Osteoblast (primary cell): ENCODE measurements at regions not wholly inside any gene's neighbourhood (a gene's known extent, or its start where the extent isn't known, plus 50 kb on each side); places are given as distances from the start of the nearest gene placed in this dataset.

Experiments
- DNase-seq: peaks from one replicate; pipeline ENCODE4 v3.0.0; 2011; ENCODE audit warnings: low spot score, mixed read lengths; ENCODE audit not compliant: insufficient read length; ENCODE audit errors: missing footprints
- H2AFZ ChIP-seq: 2 replicates; pipeline ENCODE4 v1.6.0; 2011; ENCODE audit warnings: mild to moderate bottlenecking, low read length
- H3K27ac ChIP-seq: 2 replicates; pipeline ENCODE4 v1.5.1; 2011; ENCODE audit warnings: mild to moderate bottlenecking, low read depth, low read length, moderate library complexity
- H3K27me3 ChIP-seq: 2 replicates; pipeline ENCODE4 v1.6.0; 2012; ENCODE audit warnings: mild to moderate bottlenecking, control low read depth, inconsistent platforms, low read length, moderate library complexity; ENCODE audit not compliant: insufficient read depth
- H3K36me3 ChIP-seq: 2 replicates; pipeline ENCODE4 v1.5.1; 2011; ENCODE audit warnings: mild to moderate bottlenecking, low read length, control low read depth, moderate library complexity; ENCODE audit not compliant: insufficient read depth
- H3K4me1 ChIP-seq: 2 replicates; pipeline ENCODE4 v1.5.1; 2011; ENCODE audit warnings: mild to moderate bottlenecking, low read length, control low read depth, moderate library complexity; ENCODE audit not compliant: insufficient read depth
- H3K4me2 ChIP-seq: 2 replicates; pipeline ENCODE4 v1.6.0; 2011; ENCODE audit warnings: mild to moderate bottlenecking, low read length; ENCODE audit not compliant: insufficient read depth
- H3K4me3 ChIP-seq: fragments of 200-600 bp; sonication (generic); 3 replicates; pipeline ENCODE4 v1.5.1; 2012; ENCODE audit warnings: mild to moderate bottlenecking, low read length, inconsistent platforms; ENCODE audit not compliant: insufficient read depth
- H3K79me2 ChIP-seq: 2 replicates; pipeline ENCODE4 v1.6.0; 2012; ENCODE audit warnings: mild to moderate bottlenecking, low read length, control low read depth, inconsistent platforms; ENCODE audit not compliant: insufficient read depth
- H3K9me3 ChIP-seq: 2 replicates; pipeline ENCODE4 v1.5.1; 2011; ENCODE audit warnings: low read depth, low read length, control low read depth
- H4K20me1 ChIP-seq: 2 replicates; pipeline ENCODE4 v1.6.0; 2012; ENCODE audit warnings: mild to moderate bottlenecking, low read length, control low read depth; ENCODE audit not compliant: insufficient read depth
- CTCF ChIP-seq: IDR thresholded peaks from 2 replicates; pipeline ENCODE4 v1.5.1; 2011; ENCODE audit warnings: mild to moderate bottlenecking, low read depth, low read length, moderate library complexity; ENCODE audit errors: extremely low read depth

- H3K27ac ChIP-seq, result no peak overlapping the region
- H2AFZ ChIP-seq, result no peak overlapping the region
- no peaks in the 10 kb centered on the region for H3K36me3 ChIP-seq
- H3K4me1 ChIP-seq, result no peaks in the 10 kb centered on the region
- no peak for DNase-seq
- H3K79me2 ChIP-seq, result no peaks in the 10 kb centered on the region
- no peaks in the 10 kb centered on the region for H4K20me1 ChIP-seq
- no peaks in the 10 kb centered on the region for H3K9me3 ChIP-seq
- no peak overlapping the region for H3K4me3 ChIP-seq
- H3K4me2 ChIP-seq, result no peak overlapping the region
- TF ChIP-seq CTCF, result no peak
- H3K27me3 ChIP-seq, result no peaks in the 10 kb centered on the region
Measured at GRCh38 chr10:125289461-125289860, 129.1 kb upstream of the CTBP2 start.

- Histone ChIP-seq H3K4me3 (no peak overlapping the region), H3K4me1 (no peaks in the 10 kb centered on the region), H3K4me2 (no peak overlapping the region), H2AFZ (no peak overlapping the region), H3K27me3 (peaks cover 5% of the 10 kb centered on the region), H3K9me3 (no peaks in the 10 kb centered on the region), H4K20me1 (no peaks in the 10 kb centered on the region), H3K79me2 (no peaks in the 10 kb centered on the region), H3K27ac (no peak overlapping the region), H3K36me3 (no peaks in the 10 kb centered on the region)
- DNase-seq, result peak; percentile 50
- TF ChIP-seq CTCF, result no peak
Measured at GRCh38 chr10:125284875-125285597, 124.7 kb upstream of the CTBP2 start.

GRCh38 chr10:125283836-125284614 lies 123.7 kb upstream of the CTBP2 start:
- Histone ChIP-seq H3K27me3 (peaks cover 9% of the 10 kb centered on the region), H4K20me1 (no peaks in the 10 kb centered on the region), H3K4me3 (no peak overlapping the region), H2AFZ (no peak overlapping the region), H3K9me3 (no peaks in the 10 kb centered on the region), H3K27ac (no peak overlapping the region), H3K4me1 (no peaks in the 10 kb centered on the region), H3K36me3 (no peaks in the 10 kb centered on the region), H3K4me2 (no peak overlapping the region), H3K79me2 (no peaks in the 10 kb centered on the region)
- DNase-seq, result no peak
- TF ChIP-seq CTCF, result no peak

GRCh38 chr10:125283191-125283835 lies 123.0 kb upstream of the CTBP2 start:
- H3K79me2 ChIP-seq, result no peaks in the 10 kb centered on the region
- H3K27me3 ChIP-seq, result peaks cover 9% of the 10 kb centered on the region
- no peaks in the 10 kb centered on the region for H4K20me1 ChIP-seq
- no peaks in the 10 kb centered on the region for H3K4me1 ChIP-seq
- peak; percentile 41 for DNase-seq
- H3K4me2 ChIP-seq, result no peak overlapping the region
- no peak for TF ChIP-seq CTCF
- no peak overlapping the region for H3K4me3 ChIP-seq
- no peak overlapping the region for H2AFZ ChIP-seq
- no peak overlapping the region for H3K27ac ChIP-seq
- H3K36me3 ChIP-seq, result no peaks in the 10 kb centered on the region
- no peaks in the 10 kb centered on the region for H3K9me3 ChIP-seq
